SH-SY5Y (cell line): ENCODE measurements at regions not wholly inside any gene's neighbourhood (a gene's known extent, or its start where the extent isn't known, plus 50 kb on each side); places are given as distances from the start of the nearest gene placed in this dataset.

Experiments used
- GATA2 ChIP-seq: IDR thresholded peaks from 2 replicates; pipeline ENCODE4 v1.6.1; 2011; ENCODE audit warnings: mild to moderate bottlenecking, low read depth, low read length
- GATA3 ChIP-seq: IDR thresholded peaks from 2 replicates; pipeline ENCODE4 v1.6.1; 2011; ENCODE audit warnings: low read depth, mild to moderate bottlenecking, low read length, moderate library complexity

GRCh38 chr17:73792994-73793393 lies 148.7 kb upstream of the SDK2 start:
- TF ChIP-seq GATA2 (no peak), GATA3 (no peak)
